ENCODE measurements at regions not wholly inside any gene's neighbourhood (a gene's known extent, or its start where the extent isn't known, plus 50 kb on each side); places are given as distances from the start of the nearest gene placed in this dataset.

- TF ChIP-seq, protein P1, sequence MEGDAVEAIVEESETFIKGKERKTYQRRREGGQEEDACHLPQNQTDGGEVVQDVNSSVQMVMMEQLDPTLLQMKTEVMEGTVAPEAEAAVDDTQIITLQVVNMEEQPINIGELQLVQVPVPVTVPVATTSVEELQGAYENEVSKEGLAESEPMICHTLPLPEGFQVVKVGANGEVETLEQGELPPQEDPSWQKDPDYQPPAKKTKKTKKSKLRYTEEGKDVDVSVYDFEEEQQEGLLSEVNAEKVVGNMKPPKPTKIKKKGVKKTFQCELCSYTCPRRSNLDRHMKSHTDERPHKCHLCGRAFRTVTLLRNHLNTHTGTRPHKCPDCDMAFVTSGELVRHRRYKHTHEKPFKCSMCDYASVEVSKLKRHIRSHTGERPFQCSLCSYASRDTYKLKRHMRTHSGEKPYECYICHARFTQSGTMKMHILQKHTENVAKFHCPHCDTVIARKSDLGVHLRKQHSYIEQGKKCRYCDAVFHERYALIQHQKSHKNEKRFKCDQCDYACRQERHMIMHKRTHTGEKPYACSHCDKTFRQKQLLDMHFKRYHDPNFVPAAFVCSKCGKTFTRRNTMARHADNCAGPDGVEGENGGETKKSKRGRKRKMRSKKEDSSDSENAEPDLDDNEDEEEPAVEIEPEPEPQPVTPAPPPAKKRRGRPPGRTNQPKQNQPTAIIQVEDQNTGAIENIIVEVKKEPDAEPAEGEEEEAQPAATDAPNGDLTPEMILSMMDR (IDR thresholded peaks at IDR 0.05; ENCODE audit: low read depth, low read length) = no peak
- in situ Hi-C loops (cut with HindIII; ENCODE audit: low sequenced_read_pairs) = no loop called here
- H3K4me3 ChIP-seq (ENCODE audit: low read depth, low read length) = no peak overlapping the region
- DNase-seq (ENCODE audit: low read depth, low spot score) = peak; percentile 99
These were observed 392.8 kb downstream of the GPM6A start for GRCh38 chr4:175419236-175419718.

DNA sequence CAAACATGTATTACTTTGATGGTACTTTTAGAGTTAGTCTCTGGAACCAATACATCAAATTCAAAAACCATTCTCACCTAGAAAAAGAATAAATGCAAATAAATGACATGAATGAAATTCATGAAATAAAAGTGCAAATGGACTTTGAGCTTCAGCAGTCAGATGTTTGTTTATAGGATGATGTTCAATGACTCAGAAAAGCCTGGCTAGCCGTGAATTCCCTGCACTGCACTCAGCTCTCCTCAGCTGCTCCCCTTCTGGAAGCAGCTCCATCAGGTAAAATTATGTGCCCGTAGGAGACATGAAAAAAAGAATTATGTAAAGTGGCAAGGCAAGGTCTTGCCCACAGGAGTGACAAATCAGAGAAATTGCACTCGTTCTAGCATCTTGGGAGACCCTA lies 390.6 kb downstream of the GPM6A start:
- no peak overlapping the region for H3K4me3 ChIP-seq (ENCODE audit: low read depth, low read length)
- peak; percentile 83 for DNase-seq (ENCODE audit: low read depth, low spot score)
- in situ Hi-C loops (cut with HindIII; ENCODE audit: low sequenced_read_pairs) = no loop called here
- TF ChIP-seq, protein P1 (IDR thresholded peaks at IDR 0.05; ENCODE audit: low read depth, low read length) = no peak

DNA sequence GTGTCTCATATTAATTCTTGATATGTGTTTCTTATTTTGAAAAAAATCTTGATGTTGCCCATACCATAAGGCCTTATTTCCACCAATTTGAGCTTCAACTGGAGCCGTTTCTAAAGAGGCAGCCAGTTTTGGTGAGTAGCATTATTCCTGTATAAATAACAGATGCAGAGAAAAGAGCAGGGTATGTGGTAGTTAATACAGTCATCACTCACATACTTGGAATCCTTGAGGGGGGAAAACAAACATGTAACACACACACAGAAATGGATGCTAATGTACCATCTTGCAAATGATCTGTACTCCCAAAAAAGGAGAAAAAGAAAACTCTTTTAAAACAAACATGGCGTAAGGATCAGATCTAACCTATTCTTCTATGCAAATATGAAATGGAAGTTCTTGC lies 389.7 kb downstream of the GPM6A start:
- TF ChIP-seq, protein P1 (IDR thresholded peaks at IDR 0.05; ENCODE audit: low read depth, low read length) = no peak
- no peak overlapping the region for H3K4me3 ChIP-seq (ENCODE audit: low read depth, low read length)
- in situ Hi-C loops (cut with HindIII; ENCODE audit: low sequenced_read_pairs) = no loop called here
- DNase-seq (ENCODE audit: low read depth, low spot score) = peak; percentile 82

GRCh38 chr4:175424111-175424510 lies 388.0 kb downstream of the GPM6A start:
- in situ Hi-C loops (cut with HindIII; ENCODE audit: low sequenced_read_pairs) = no loop called here
- H3K4me3 ChIP-seq (ENCODE audit: low read depth, low read length) = no peak overlapping the region
- no peak for DNase-seq (ENCODE audit: low read depth, low spot score)
- TF ChIP-seq, protein P1 (IDR thresholded peaks at IDR 0.05; ENCODE audit: low read depth, low read length) = no peak

GRCh38 chr4:175427751-175428150 lies 384.3 kb downstream of the GPM6A start:
- DNase-seq (ENCODE audit: low read depth, low spot score) = no peak
- TF ChIP-seq, protein P1 (IDR thresholded peaks at IDR 0.05; ENCODE audit: low read depth, low read length) = no peak
- in situ Hi-C loops (cut with HindIII; ENCODE audit: low sequenced_read_pairs) = no loop called here
- no peak overlapping the region for H3K4me3 ChIP-seq (ENCODE audit: low read depth, low read length)

DNA sequence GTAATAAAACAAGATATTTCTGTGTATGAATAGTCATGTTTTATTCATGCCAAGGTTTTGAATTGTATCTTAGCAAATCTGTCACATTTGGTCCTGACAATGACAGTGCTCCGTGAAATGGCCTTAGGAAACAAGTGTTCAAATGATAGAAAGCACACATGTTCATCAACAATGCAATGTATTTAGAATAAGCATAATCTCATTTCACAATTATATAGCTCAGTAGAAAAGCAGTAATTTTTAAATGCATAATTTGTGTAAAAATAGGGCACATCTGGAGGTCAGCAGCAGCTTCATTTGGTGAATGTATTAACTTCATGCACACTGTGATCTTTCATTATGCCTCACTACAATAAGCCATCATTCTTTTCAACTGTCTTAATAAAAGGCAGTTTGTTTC lies 380.4 kb downstream of the GPM6A start:
- TF ChIP-seq, protein P1 (IDR thresholded peaks at IDR 0.05; ENCODE audit: low read depth, low read length) = no peak
- H3K4me3 ChIP-seq (ENCODE audit: low read depth, low read length) = no peak overlapping the region
- DNase-seq (ENCODE audit: low read depth, low spot score) = no peak
- in situ Hi-C loops (cut with HindIII; ENCODE audit: low sequenced_read_pairs) = no loop called here

- TF ChIP-seq, protein P1 (IDR thresholded peaks at IDR 0.05; ENCODE audit: low read depth, low read length) = no peak
- in situ Hi-C loops (cut with HindIII; ENCODE audit: low sequenced_read_pairs) = no loop called here
- no peak for DNase-seq (ENCODE audit: low read depth, low spot score)
- H3K4me3 ChIP-seq (ENCODE audit: low read depth, low read length) = no peak overlapping the region
These were observed 376.7 kb downstream of the GPM6A start for GRCh38 chr4:175435381-175435783.
